Heart left ventricle (tissue), 13 donors: ENCODE measurements at regions not wholly inside any gene's neighbourhood (a gene's known extent, or its start where the extent isn't known, plus 50 kb on each side); places are given as distances from the start of the nearest gene placed in this dataset.

Experiments
- POLR2A ChIP-seq, 2 donors: fragments of 450-650 bp; IDR thresholded peaks; one replicate each; pipeline ENCODE4 v1.6.1; 2017; ENCODE audit warnings: antibody characterized with exemption in 2 of 2, mild to moderate bottlenecking in 2 of 2, moderate library complexity in 2 of 2
- TF ChIP-seq, protein P1 (sequence below), 12 donors: fragments of 200-600 bp; sonication (generic) in 4 of 12; IDR thresholded peaks; one replicate each; pipeline versions ENCODE4 v1.5.0 to v1.8.0; 2018 to 2022; ENCODE audit warnings: antibody characterized with exemption in 12 of 12, mild to moderate bottlenecking in 5 of 12
- donor health status: ischemic (EF 13 %, LVEDD 7.1; RV severe dilation, severe dysfunction).
- donor health status: DM: no; HTN: yes; CAD: no.
- donor health status: DM: no; HTN: no; CAD: no.
- donor health status: ischemic (EF 25% LVEDD 6.9; RV normal size, moderate dysfunction).
- donor health status: ischemic (EF 25% LVEDD 5.7; RV mildly dilated, moderate dysfunction).
- donor health status: ischemic (EF 35%, LVEDD 5.7; RV mildly dilated, moderate dysfunction).
- donor health status: nonischemic (EF 11% LVEDD 7.7; RV severe dilation, severe dysfunction).
- donor health status: DM: yes; HTN: yes; CAD: no.
- donor health status: PGD.
- donor health status: ischemic (EF 29% LVEDD 5.4; RV normal size, mild dysfunction).
- donor health status: nonischemic (EF 23%, LVEDD 6.1; RV moderate dilation, normal function).

- TF ChIP-seq, protein P1, sequence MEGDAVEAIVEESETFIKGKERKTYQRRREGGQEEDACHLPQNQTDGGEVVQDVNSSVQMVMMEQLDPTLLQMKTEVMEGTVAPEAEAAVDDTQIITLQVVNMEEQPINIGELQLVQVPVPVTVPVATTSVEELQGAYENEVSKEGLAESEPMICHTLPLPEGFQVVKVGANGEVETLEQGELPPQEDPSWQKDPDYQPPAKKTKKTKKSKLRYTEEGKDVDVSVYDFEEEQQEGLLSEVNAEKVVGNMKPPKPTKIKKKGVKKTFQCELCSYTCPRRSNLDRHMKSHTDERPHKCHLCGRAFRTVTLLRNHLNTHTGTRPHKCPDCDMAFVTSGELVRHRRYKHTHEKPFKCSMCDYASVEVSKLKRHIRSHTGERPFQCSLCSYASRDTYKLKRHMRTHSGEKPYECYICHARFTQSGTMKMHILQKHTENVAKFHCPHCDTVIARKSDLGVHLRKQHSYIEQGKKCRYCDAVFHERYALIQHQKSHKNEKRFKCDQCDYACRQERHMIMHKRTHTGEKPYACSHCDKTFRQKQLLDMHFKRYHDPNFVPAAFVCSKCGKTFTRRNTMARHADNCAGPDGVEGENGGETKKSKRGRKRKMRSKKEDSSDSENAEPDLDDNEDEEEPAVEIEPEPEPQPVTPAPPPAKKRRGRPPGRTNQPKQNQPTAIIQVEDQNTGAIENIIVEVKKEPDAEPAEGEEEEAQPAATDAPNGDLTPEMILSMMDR (IDR thresholded peaks at IDR 0.05) = no peak
- TF ChIP-seq POLR2A (IDR thresholded peaks at IDR 0.05) = no peak
Measured at GRCh38 chr12:60992087-60992486, 1268.1 kb upstream of the USP15 start.
